ENCODE measurements at regions not wholly inside any gene's neighbourhood (a gene's known extent, or its start where the extent isn't known, plus 50 kb on each side); places are given as distances from the start of the nearest gene placed in this dataset.

DNA sequence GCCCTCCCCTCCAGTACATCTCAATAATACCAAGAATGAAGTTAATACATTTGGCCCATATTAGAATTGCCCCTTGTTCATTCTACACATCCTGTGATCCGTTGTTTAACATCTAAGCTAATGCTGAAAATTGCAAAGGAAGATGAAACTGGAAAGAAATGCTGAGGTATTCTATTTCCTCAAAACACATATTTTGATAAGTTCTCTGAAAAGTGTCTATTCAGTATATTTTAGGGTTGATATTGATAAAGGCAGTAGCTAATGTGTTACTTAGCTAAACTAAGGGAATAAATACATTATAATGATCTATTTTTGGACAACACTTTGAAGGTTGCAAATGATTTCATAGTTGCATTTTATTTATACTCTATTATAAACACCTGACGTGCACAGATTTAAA is 702.6 kb upstream of the ROBO1 start:
- no peaks in the 10 kb centered on the region for H3K9me3 ChIP-seq
- no peak overlapping the region for H3K4me3 ChIP-seq
- no peak for DNase-seq
- H3K36me3 ChIP-seq = no peaks in the 10 kb centered on the region
- no peaks in the 10 kb centered on the region for H3K4me1 ChIP-seq
- intact Hi-C loops (cut with DNase I; ENCODE audit: low total_unique reads) (no loop called here), in situ Hi-C loops (cut with MboI; ENCODE audit: low pct_ligation_motif_present in 1 of 4, low pct_unique_long_range_greater_than_20kb in 1 of 4, low sequenced_read_pairs in 3 of 4) (no loop called here)
- no peak overlapping the region for H3K27ac ChIP-seq
- no peak for TF ChIP-seq EP300 (IDR thresholded peaks at IDR 0.05; ENCODE audit: low read depth)
- no peak for TF ChIP-seq POLR2AphosphoS5 (IDR thresholded peaks at IDR 0.05)
- no peak for TF ChIP-seq POLR2A (IDR thresholded peaks at IDR 0.05)
- TF ChIP-seq, protein P1, sequence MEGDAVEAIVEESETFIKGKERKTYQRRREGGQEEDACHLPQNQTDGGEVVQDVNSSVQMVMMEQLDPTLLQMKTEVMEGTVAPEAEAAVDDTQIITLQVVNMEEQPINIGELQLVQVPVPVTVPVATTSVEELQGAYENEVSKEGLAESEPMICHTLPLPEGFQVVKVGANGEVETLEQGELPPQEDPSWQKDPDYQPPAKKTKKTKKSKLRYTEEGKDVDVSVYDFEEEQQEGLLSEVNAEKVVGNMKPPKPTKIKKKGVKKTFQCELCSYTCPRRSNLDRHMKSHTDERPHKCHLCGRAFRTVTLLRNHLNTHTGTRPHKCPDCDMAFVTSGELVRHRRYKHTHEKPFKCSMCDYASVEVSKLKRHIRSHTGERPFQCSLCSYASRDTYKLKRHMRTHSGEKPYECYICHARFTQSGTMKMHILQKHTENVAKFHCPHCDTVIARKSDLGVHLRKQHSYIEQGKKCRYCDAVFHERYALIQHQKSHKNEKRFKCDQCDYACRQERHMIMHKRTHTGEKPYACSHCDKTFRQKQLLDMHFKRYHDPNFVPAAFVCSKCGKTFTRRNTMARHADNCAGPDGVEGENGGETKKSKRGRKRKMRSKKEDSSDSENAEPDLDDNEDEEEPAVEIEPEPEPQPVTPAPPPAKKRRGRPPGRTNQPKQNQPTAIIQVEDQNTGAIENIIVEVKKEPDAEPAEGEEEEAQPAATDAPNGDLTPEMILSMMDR (IDR thresholded peaks at IDR 0.05) = no peak
- H3K27me3 ChIP-seq = no peaks in the 10 kb centered on the region
- 57 to 71% methylated on average over 2 of the region's 2 CpGs for WGBS, 2 donors (ENCODE audit: low coverage in 1 of 2)

DNA sequence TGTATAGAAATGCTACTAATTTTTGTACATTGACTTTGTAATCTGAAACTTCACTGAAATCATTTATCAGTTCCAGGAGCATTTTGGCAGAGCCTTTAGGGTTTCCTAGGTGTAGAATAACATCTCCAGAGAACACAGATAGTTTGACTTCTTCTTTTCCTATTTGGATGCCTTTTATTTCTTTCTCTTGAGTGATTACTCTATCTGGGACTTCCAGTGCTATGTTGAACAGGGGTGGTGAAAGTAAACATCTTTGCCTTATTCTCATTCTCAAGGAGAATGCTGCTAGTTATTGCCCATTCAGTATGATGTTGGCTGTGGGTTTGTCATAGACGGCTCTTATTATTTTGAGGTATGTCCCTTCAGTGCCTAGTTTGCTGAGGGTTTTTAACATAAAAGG is 697.9 kb upstream of the ROBO1 start:
- 87 to 100% methylated on average over 1 of the region's 1 CpG for WGBS, 2 donors (ENCODE audit: low coverage in 1 of 2)
- in situ Hi-C loops (cut with MboI; ENCODE audit: low pct_ligation_motif_present in 1 of 4, low pct_unique_long_range_greater_than_20kb in 1 of 4, low sequenced_read_pairs in 3 of 4) = no loop called here

GRCh38 chr3:80451393-80451792 is 683.6 kb upstream of the ROBO1 start:
- in situ Hi-C loops (cut with MboI; ENCODE audit: low pct_ligation_motif_present in 1 of 4, low pct_unique_long_range_greater_than_20kb in 1 of 4, low sequenced_read_pairs in 3 of 4) = no loop called here
- H3K9me3 ChIP-seq = no peaks in the 10 kb centered on the region
- H3K36me3 ChIP-seq = no peaks in the 10 kb centered on the region
- H3K27me3 ChIP-seq = no peaks in the 10 kb centered on the region
- H3K4me1 ChIP-seq = no peaks in the 10 kb centered on the region
- TF ChIP-seq POLR2A (IDR thresholded peaks at IDR 0.05) (no peak), POLR2AphosphoS5 (IDR thresholded peaks at IDR 0.05) (no peak), EP300 (IDR thresholded peaks at IDR 0.05; ENCODE audit: low read depth) (no peak)
- TF ChIP-seq, protein P1 (IDR thresholded peaks at IDR 0.05) = no peak
- H3K27ac ChIP-seq = no peak overlapping the region
- no peak for DNase-seq
- intact Hi-C loops (cut with DNase I; ENCODE audit: low total_unique reads) = no loop called here
- H3K4me3 ChIP-seq = no peak overlapping the region

More for the DNA sequence above, 697.9 kb upstream of the ROBO1 start:
- Histone ChIP-seq H3K36me3 (no peaks in the 10 kb centered on the region), H3K27me3 (no peaks in the 10 kb centered on the region), H3K27ac (no peak overlapping the region), H3K9me3 (no peaks in the 10 kb centered on the region), H3K4me1 (no peaks in the 10 kb centered on the region), H3K4me3 (no peak overlapping the region)
- DNase-seq = no peak
- intact Hi-C loops (cut with DNase I; ENCODE audit: low total_unique reads) = no loop called here
- TF ChIP-seq EP300 (IDR thresholded peaks at IDR 0.05; ENCODE audit: low read depth) (no peak), POLR2A (IDR thresholded peaks at IDR 0.05) (no peak), POLR2AphosphoS5 (IDR thresholded peaks at IDR 0.05) (no peak)
- TF ChIP-seq, protein P1 (IDR thresholded peaks at IDR 0.05) = no peak

GRCh38 chr3:80445641-80446040 is 677.8 kb upstream of the ROBO1 start:
- in situ Hi-C loops (cut with MboI; ENCODE audit: low pct_ligation_motif_present in 1 of 4, low pct_unique_long_range_greater_than_20kb in 1 of 4, low sequenced_read_pairs in 3 of 4) (no loop called here), intact Hi-C loops (cut with DNase I; ENCODE audit: low total_unique reads) (no loop called here)
- WGBS, 2 donors (ENCODE audit: low coverage in 1 of 2) = 54 to 56% methylated on average over 5 of the region's 5 CpGs
- no peaks in the 10 kb centered on the region for H3K4me1 ChIP-seq
- H3K27ac ChIP-seq = no peak overlapping the region
- no peaks in the 10 kb centered on the region for H3K36me3 ChIP-seq
- no peak overlapping the region for H3K4me3 ChIP-seq
- TF ChIP-seq POLR2AphosphoS5 (IDR thresholded peaks at IDR 0.05) (no peak), EP300 (IDR thresholded peaks at IDR 0.05; ENCODE audit: low read depth) (no peak), POLR2A (IDR thresholded peaks at IDR 0.05) (no peak)
- TF ChIP-seq, protein P1 (IDR thresholded peaks at IDR 0.05) = no peak
- DNase-seq = no peak
- no peaks in the 10 kb centered on the region for H3K9me3 ChIP-seq
- H3K27me3 ChIP-seq = no peaks in the 10 kb centered on the region
